UCSD-AML1 (cell line): ENCODE measurements at regions not wholly inside any gene's neighbourhood (a gene's known extent, or its start where the extent isn't known, plus 50 kb on each side); places are given as distances from the start of the nearest gene placed in this dataset.

ENCODE experiments used
- DNase-seq: peaks from one replicate; lab custom pipeline; 2025; ENCODE audit not compliant: unreplicated experiment; lab: John Stamatoyannopoulos, UW

- no peak for DNase-seq
These were observed 50.3 kb downstream of the PLXNA1 start for GRCh38 chr3:127033171-127033570.

DNA sequence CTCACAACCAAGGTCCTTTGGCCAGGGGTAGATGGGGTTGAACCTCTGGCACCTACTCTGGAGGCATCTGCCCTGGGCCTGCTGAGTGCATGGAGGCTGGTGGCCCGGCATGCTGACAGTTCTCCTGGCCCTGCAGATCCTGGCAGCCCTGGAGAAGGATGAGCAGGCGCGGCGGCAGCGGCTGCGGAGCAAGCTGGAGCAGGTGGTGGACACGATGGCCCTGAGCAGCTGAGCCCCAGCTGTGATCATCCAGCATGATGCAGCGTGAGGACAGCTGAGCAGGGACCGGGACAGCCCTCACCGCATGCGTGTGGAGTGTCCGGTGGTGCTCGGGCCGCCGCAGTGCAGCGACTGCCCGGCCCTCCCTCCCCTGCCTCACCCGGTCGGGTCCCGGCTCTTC, 50.9 kb downstream of the PLXNA1 start:
- no peak for DNase-seq

GRCh38 chr3:127034195-127034989, 51.5 kb downstream of the PLXNA1 start:
- no peak for DNase-seq

DNA sequence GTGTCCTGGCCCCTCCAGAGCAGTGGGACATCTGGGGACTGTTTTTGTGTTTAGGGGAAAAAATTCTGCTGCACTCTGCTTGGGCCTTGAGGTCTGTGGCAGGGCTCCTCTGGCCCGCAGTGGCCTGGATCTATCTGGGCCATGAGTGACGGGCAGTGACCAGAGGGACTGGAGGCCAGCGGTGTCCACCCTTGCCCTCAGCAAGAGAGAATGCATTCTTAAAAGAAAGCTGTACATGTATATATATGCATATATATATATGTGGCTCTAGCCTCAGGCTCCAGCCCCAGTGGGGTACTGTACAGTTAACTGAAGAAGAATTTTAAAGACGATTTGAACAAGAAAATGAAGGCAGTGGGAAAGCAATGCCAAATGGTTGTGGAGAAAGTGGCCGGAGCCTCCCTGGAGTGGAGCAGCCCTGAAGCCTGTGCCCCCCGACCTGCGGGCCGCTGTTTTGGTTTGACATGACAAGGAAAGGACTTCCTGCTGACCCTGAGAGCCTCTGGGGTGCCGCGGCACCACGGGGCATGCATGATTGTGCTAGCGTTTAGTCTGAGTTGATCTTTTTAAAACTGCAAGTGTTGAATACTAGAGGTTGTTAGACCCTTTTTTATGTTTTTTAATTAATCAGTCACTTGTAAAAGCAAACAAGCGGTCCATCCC, 52.2 kb downstream of the PLXNA1 start:
- no peak for DNase-seq

DNA sequence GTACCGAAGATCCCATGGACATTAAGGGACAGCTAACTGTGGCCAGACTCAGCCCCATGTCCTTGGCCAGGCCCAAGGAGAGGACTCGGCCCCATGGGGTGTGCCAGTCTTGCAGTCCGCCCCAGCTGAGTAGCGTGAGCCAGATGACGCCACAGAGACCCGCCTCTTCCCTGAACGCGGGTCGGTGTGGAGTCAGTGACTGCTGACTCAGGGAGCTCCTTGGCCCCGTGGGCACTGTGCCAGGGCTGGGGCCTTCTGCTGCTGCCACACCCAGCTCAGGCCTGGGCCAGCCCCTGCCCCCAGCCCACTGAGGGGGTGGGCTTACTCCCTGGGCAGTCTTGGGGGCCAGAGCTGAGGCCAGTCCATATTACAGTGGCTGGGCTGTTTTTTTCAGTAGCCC, 52.8 kb downstream of the PLXNA1 start:
- DNase-seq = no peak

- no peak for DNase-seq
These were observed 53.5 kb downstream of the PLXNA1 start for GRCh38 chr3:127036209-127037020.

DNA sequence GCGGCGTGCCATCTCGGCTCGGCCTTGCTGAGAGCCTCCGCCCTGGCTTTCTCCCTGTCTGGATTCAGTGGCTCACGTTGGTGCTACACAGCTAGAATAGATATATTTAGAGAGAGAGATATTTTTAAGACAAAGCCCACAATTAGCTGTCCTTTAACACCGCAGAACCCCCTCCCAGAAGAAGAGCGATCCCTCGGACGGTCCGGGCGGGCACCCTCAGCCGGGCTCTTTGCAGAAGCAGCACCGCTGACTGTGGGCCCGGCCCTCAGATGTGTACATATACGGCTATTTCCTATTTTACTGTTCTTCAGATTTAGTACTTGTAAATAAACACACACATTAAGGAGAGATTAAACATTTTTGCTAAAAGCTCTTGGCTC, 54.1 kb downstream of the PLXNA1 start:
- DNase-seq = no peak

DNA sequence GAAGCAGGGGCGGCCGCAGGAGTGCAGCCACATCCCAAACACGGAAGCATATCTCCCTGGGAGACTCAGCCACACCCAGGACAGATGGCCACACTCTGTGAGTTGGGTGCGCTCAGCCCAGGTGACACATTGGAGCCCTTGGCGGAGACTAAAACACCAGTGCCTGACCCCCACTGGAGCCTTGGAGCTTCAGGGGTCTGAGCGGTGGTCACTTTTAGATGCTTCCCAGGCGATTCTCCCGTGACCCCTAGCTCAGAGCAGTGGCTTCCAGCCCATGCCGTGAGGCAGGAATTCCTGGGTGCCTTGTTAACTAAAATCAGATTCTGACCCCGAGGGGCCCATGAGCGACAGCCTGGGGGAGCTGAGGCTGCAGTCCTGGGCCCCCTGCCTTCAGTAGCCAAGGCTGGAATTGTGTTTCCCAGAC, 54.5 kb downstream of the PLXNA1 start:
- no peak for DNase-seq

DNA sequence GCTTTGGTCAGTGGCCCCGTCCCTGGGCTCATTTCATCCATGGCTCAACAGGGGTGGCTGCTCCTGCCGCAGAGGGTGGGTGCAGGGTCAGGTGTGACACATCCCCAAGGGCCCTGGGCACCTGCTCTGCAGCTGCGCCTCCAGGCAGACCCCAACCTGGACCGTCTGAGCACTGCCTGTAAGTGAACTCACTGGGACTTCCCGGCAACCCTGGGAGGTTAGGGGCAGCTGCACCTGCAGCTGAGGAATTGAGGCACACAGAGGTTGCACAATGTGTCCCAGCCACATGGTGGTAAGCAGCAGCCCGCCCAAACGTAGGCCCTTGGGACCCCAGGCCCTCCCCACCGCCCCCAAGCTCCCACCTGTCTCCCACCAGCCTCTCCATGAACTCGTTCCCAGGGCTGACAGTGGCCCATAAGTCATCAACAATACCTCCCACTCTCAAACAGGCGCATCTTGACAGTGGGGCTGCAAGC, 55.1 kb downstream of the PLXNA1 start:
- DNase-seq = no peak

DNA sequence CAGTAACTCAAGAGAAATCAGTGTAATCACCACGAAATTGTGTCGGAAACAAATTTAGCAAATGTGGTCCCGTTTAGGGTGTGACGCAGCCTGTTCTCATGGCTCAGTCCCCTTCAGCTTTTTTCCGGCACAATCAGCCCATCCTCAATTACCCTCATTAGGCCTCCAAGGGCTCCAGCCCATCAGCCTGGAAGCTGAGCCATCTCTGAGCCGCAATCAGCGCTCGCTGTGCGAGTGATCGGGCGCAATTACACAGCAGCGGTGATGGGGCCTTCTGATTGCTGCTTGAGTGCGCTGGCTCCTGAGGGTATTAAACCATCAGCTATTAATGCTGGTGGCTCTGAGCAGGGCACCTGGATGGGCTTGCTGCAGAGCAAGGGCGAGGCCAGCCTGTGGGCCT, 55.6 kb downstream of the PLXNA1 start:
- DNase-seq = no peak

DNA sequence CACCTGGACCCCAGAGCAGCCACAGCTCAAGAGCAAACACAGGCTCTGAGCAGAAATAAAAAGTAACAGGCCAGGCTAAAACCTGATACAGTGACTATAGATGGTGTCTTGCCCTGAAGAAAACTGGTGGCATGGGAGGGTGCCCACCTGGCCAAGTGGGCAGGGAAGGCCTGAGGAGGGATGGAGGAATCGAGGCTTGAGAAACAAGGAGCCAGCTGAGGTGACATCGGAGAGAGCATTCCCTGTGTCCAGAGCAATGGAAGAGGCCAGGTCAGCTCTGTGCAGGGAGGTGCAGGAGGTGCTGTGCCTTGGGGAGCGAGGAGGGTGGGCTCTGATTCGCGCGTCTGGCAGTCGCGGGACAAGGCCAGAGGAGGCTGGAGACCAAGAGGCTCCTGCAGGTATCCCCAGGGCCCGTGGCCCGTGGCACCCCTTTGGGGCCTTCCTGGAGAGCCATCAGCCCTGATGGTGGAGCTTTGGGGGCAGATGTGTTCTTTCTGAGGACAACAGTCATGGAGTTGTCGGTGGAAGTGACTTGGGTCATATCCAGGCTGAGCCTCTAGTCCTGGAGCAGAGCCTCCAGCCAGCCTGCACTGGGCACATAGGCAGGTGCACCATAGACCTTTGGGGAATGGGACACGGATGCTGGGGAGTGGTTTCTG, 56.1 kb downstream of the PLXNA1 start:
- DNase-seq = no peak

DNA sequence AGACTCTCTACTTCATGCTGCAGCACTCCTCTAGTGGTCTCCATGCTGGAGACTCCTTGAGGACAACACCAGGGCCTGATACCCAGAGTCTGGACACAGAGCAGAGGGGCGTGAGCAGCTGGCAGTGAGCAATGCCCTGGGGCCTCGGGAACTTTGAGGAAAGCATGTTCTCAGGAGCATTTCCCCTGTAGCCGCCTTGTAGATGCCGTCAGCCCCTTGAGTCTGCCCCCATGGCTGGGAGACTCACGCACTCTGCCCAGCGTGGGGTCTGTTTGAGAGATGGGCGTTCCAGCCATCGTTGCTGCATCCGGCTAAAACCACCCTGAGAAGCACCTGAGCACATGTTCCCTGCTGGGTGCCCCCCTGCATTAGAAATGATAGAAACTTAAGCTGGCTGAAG, 56.8 kb downstream of the PLXNA1 start:
- DNase-seq = no peak

GRCh38 chr3:127040216-127040615, 57.3 kb downstream of the PLXNA1 start:
- DNase-seq = no peak

GRCh38 chr3:127041264-127041820, 58.4 kb downstream of the PLXNA1 start:
- no peak for DNase-seq

GRCh38 chr3:127041933-127042332, 59.0 kb downstream of the PLXNA1 start:
- no peak for DNase-seq

DNA sequence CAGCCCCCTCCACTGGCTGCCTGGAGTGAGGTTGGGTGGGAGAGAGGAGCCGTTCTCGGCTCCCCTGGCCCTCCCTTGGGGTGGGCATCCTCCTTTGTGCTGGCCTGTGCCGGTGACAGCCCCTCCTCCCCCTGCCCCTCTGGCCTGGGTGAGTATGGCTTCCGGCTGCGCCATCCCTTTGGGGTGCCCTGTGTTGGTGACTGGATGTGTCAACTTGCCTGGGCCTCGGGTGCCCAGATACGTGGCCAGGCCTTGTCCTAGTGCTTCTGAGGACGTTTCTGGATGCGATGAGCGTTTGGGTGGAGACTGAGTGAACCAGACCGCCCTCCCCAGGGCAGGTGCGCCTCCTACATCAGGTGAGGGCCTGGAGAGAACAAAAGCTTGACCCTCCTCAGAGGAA, 59.7 kb downstream of the PLXNA1 start:
- no peak for DNase-seq

DNA sequence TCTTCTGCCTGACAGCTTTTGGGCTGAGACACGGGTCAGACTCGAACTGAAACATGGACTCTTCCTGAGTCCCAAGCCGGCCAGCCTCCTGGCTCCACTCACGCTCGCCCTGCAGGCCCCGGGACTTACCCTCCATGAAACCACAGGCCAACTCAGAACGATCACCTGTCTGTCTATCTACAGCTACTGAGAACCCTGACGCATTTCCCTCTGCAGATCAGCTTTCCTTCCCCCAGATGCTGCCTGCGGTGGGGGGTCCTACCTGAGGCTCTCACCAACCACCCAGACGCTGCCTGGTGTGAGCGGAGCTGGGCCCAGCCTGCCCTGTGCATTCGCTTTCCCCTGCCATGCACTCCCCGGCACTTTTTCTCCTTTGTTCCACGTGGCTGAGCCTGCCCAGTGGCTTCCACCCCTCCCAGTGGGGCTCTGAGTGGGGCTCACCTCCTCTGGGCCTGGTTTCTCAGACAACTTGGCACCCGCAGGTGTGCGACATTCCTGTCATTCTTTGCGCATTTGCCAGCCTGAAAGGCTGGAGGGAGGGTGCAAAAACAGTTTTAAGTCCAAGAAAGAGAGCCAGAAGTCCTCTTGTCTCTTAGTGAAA, 60.2 kb downstream of the PLXNA1 start:
- DNase-seq = no peak

- DNase-seq = no peak
These were observed 61.0 kb downstream of the PLXNA1 start for GRCh38 chr3:127043731-127044510.

- DNase-seq = no peak
These were observed 62.1 kb downstream of the PLXNA1 start for GRCh38 chr3:127044996-127045395.
